ENCODE measurements at regions not wholly inside any gene's neighbourhood (a gene's known extent, or its start where the extent isn't known, plus 50 kb on each side); places are given as distances from the start of the nearest gene placed in this dataset.

DNA sequence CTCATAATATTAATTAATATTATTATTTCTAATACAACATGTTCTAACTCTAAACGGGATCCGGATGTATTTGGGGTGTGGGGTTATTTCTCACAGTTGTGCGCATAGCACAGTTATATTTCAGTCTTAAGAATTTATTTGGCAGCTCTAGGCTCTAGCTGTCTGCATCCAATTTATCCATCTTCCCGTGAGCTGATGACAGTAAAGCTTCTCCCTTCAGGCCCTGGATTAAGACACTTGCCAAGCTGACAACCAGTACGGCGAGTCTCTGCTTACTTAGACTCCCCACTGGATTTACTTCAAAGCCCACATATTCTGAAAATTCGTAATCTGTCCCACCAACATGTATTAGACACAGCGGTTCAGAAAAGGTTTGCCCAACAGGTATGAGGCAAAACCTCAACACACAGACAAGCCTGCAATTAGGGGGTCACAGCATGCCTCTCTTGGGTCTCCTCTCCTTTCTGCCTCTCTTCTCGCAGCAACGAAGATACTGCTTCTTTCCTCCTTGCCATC is 232.9 kb upstream of the TMTC1 start:
- H3K36me3 ChIP-seq (ENCODE audit: low read depth) = no peaks in the 10 kb centered on the region
- in situ Hi-C loops (cut with MboI) = no loop called here
- 40 to 41% methylated on average over 10 of the region's 10 CpGs for WGBS, 2 experiments (ENCODE audit: low coverage in 1 of 2, low lambda C conversion rate in 2 of 2, missing lambda C conversion rate in 2 of 2)

DNA sequence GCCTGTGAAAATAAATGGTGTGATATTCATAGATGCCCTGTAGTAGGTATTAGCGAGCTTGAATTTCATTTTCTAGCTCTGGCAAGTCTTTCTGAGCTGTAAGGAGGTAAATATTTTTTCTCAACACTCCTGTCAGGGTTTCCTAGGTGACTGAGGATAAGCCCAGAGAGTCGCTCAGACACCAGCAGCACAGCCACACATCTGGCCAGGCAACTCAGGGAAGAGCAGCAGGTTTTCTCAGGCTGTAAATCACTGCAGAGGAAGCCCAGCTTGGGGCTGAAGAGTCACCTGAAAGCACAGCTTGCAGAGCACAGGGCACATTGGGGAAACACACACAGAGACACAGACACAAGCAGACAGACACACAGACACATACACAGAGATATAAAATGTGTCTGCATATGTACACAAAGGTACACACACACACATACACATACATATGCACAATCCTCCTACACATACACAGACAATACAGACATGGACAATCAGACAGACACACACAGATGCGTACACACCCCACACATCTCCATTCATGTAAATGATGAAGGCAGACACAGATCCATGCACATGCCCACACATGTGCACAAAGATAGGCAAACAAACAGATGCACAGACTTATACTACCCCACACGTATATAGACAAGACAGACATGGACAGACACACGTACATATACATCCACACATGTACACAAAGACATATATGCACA is 232.0 kb upstream of the TMTC1 start:
- no peak for DNase-seq
- TF ChIP-seq EZH2phosphoT487 (IDR thresholded peaks at IDR 0.05; ENCODE audit: insufficient read depth, low read depth) (no peak), EZH2 (IDR thresholded peaks at IDR 0.05; ENCODE audit: insufficient read depth, poor library complexity, severe bottlenecking) (no peak)

More for the DNA sequence above, 232.9 kb upstream of the TMTC1 start:
- Histone ChIP-seq H4K20me1 (ENCODE audit: insufficient read depth) (no peaks in the 10 kb centered on the region), H3K4me2 (ENCODE audit: unreplicated experiment) (no peak overlapping the region), H3K9me3 (ENCODE audit: low read depth) (no peaks in the 10 kb centered on the region), H2AFZ (no peak overlapping the region), H3K9me2 (ENCODE audit: insufficient read depth) (no peaks in the 10 kb centered on the region), H3K4me3 (no peak overlapping the region), H3K9ac (no peak overlapping the region), H3K4me1 (ENCODE audit: insufficient read depth) (no peaks in the 10 kb centered on the region), H3K27me3 (replicated peaks; ENCODE audit: insufficient read depth) (no peaks in the 10 kb centered on the region; the same call in 1 of the 2 replicates), H3K79me2 (ENCODE audit: insufficient read depth) (no peaks in the 10 kb centered on the region), H3K27ac (no peak overlapping the region), H3F3A (ENCODE audit: insufficient read depth) (no peaks in the 10 kb centered on the region)
- no peak for TF ChIP-seq EZH2phosphoT487 (IDR thresholded peaks at IDR 0.05; ENCODE audit: insufficient read depth, low read depth)
- TF ChIP-seq EZH2 (IDR thresholded peaks at IDR 0.05; ENCODE audit: insufficient read depth, poor library complexity, severe bottlenecking) = no peak
- DNase-seq = no peak

DNA sequence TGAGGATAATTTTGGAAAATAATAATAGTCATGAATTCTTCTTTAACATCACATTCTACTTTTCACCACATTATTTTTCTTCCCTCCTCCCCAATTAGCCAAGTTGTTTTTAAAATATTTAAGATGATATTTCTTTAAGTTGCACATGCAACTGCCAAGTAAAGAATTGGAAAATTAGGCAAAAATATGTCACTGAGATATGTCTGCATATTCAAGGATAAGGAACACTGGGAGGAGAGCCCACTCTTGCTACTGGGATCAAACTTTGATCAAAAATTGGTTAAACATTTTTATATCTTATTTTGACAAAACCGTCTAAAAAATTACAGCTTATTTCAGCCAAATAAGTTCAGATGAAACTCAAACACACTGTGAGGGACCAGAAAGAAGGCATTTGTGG is 231.2 kb upstream of the TMTC1 start:
- H3K4me1 ChIP-seq (ENCODE audit: insufficient read depth) = no peaks in the 10 kb centered on the region
- H4K20me1 ChIP-seq (ENCODE audit: insufficient read depth) = no peaks in the 10 kb centered on the region
- no peaks in the 10 kb centered on the region for H3K9me2 ChIP-seq (ENCODE audit: insufficient read depth)
- H2AFZ ChIP-seq = no peak overlapping the region
- H3K9me3 ChIP-seq (ENCODE audit: low read depth) = no peaks in the 10 kb centered on the region
- TF ChIP-seq EZH2phosphoT487 (IDR thresholded peaks at IDR 0.05; ENCODE audit: insufficient read depth, low read depth) (no peak), EZH2 (IDR thresholded peaks at IDR 0.05; ENCODE audit: insufficient read depth, poor library complexity, severe bottlenecking) (no peak)
- H3K79me2 ChIP-seq (ENCODE audit: insufficient read depth) = no peaks in the 10 kb centered on the region
- H3K27me3 ChIP-seq (replicated peaks; ENCODE audit: insufficient read depth) = no peaks in the 10 kb centered on the region; the same call in 1 of the 2 replicates
- H3K36me3 ChIP-seq (ENCODE audit: low read depth) = no peaks in the 10 kb centered on the region
- H3K4me2 ChIP-seq (ENCODE audit: unreplicated experiment) = no peak overlapping the region
- 40 to 46% methylated on average over 1 of the region's 1 CpG for WGBS, 2 experiments (ENCODE audit: low coverage in 1 of 2, low lambda C conversion rate in 2 of 2, missing lambda C conversion rate in 2 of 2)
- H3K4me3 ChIP-seq = no peak overlapping the region
- H3K9ac ChIP-seq = no peak overlapping the region
- in situ Hi-C loops (cut with MboI) = no loop called here
- H3F3A ChIP-seq (ENCODE audit: insufficient read depth) = no peaks in the 10 kb centered on the region
- H3K27ac ChIP-seq = no peak overlapping the region
- DNase-seq = no peak

More for the DNA sequence above, 232.0 kb upstream of the TMTC1 start:
- no peaks in the 10 kb centered on the region for H3K4me1 ChIP-seq (ENCODE audit: insufficient read depth)
- H3K79me2 ChIP-seq (ENCODE audit: insufficient read depth) = no peaks in the 10 kb centered on the region
- H3K27ac ChIP-seq = no peak overlapping the region
- no peak overlapping the region for H2AFZ ChIP-seq
- no peaks in the 10 kb centered on the region for H3K9me2 ChIP-seq (ENCODE audit: insufficient read depth)
- no peak overlapping the region for H3K9ac ChIP-seq
- in situ Hi-C loops (cut with MboI) = no loop called here
- no peak overlapping the region for H3K4me2 ChIP-seq (ENCODE audit: unreplicated experiment)
- H3K36me3 ChIP-seq (ENCODE audit: low read depth) = no peaks in the 10 kb centered on the region
- H3K27me3 ChIP-seq (replicated peaks; ENCODE audit: insufficient read depth) = no peaks in the 10 kb centered on the region; the same call in 1 of the 2 replicates
- no peak overlapping the region for H3K4me3 ChIP-seq
- H4K20me1 ChIP-seq (ENCODE audit: insufficient read depth) = no peaks in the 10 kb centered on the region
- no peaks in the 10 kb centered on the region for H3K9me3 ChIP-seq (ENCODE audit: low read depth)
- no peaks in the 10 kb centered on the region for H3F3A ChIP-seq (ENCODE audit: insufficient read depth)
- 50 to 59% methylated on average over 5 of the region's 5 CpGs for WGBS, 2 experiments (ENCODE audit: low coverage in 1 of 2, low lambda C conversion rate in 2 of 2, missing lambda C conversion rate in 2 of 2)

DNA sequence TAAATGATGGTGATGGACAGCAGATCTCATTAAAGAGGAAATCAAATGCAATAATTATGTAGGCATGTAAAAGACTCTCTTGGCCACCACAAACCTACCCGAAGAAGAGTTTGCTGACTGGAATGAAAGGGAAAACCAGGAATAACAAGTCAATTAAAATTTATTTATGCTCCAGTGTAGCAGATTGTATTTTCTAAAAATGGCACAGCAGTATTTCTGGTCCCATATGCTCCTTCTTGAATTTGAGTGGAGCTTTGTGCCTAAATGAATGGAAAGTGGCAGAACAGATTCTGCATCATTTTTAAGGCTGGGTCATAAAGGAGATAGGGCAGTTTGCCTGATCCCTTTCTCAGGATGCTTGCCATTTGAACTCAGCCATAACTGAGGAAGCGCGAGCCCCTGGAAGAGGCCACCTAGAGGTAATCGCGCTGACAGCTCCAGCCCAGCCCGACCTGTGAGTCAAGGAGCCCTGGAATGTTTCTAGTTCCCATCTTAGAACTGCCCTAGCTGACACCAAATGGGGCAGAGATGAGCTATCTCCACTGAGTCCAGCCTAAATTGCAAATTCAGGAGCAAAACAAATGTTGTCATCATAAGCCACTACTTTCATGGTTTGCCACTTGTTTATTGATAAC is 229.2 kb upstream of the TMTC1 start:
- H3K9me3 ChIP-seq (ENCODE audit: low read depth) = no peaks in the 10 kb centered on the region
- no peak overlapping the region for H3K4me3 ChIP-seq
- no peak for TF ChIP-seq EZH2 (IDR thresholded peaks at IDR 0.05; ENCODE audit: insufficient read depth, poor library complexity, severe bottlenecking)
- TF ChIP-seq EZH2phosphoT487 (IDR thresholded peaks at IDR 0.05; ENCODE audit: insufficient read depth, low read depth) = no peak
- 63 to 64% methylated on average over 6 of the region's 6 CpGs for WGBS, 2 experiments (ENCODE audit: low coverage in 1 of 2, low lambda C conversion rate in 2 of 2, missing lambda C conversion rate in 2 of 2)
- no peak overlapping the region for H3K4me2 ChIP-seq (ENCODE audit: unreplicated experiment)
- no peaks in the 10 kb centered on the region for H3F3A ChIP-seq (ENCODE audit: insufficient read depth)
- H4K20me1 ChIP-seq (ENCODE audit: insufficient read depth) = no peaks in the 10 kb centered on the region
- no peaks in the 10 kb centered on the region for H3K36me3 ChIP-seq (ENCODE audit: low read depth)
- no peaks in the 10 kb centered on the region; the same call in 1 of the 2 replicates for H3K27me3 ChIP-seq (replicated peaks; ENCODE audit: insufficient read depth)
- no peak overlapping the region for H3K9ac ChIP-seq
- in situ Hi-C loops (cut with MboI) = no loop called here
- DNase-seq = no peak
- no peak overlapping the region for H3K27ac ChIP-seq
- no peak overlapping the region for H2AFZ ChIP-seq
- no peaks in the 10 kb centered on the region for H3K79me2 ChIP-seq (ENCODE audit: insufficient read depth)
- H3K4me1 ChIP-seq (ENCODE audit: insufficient read depth) = no peaks in the 10 kb centered on the region
- H3K9me2 ChIP-seq (ENCODE audit: insufficient read depth) = no peaks in the 10 kb centered on the region
